GM19324 (cell line): ENCODE measurements at regions not wholly inside any gene's neighbourhood (a gene's known extent, or its start where the extent isn't known, plus 50 kb on each side); places are given as distances from the start of the nearest gene placed in this dataset.
A peak's percentile ranks its signal among the peaks of the same experiment; 100 is the strongest.
"Not testable (repeated sequence)": the region's sequence is repeated elsewhere in the genome, so short reads cannot be mapped to it uniquely, and the experiment has no call there.

Experiments
- ATAC-seq: cut with Tn5 transposase; IDR thresholded peaks from one replicate; pipeline ENCODE4 v1.9.1; 2021; ENCODE audit warnings: mild to moderate bottlenecking, moderate library complexity; ENCODE audit not compliant: unreplicated experiment, low FRiP score

DNA sequence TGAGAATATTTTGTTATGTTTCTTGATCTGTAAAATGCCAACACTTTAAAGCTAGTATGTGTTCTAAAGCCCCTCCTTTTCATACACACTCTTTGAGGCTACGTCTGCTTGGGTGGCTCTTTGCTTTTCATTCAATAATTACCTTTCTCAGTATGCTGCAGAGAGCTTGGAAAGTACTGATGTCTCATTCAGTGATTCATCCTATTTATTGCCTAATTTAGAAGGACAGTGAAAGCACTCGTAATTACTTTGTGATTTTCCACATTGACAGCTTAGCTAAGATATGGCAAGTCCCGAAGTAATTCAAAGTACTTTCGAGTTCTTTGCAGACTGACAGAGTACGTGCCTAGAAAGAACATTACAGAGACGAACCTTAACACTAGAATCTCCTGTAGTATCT, 57.2 kb downstream of the BMP15 start:
- ATAC-seq, result no peak

DNA sequence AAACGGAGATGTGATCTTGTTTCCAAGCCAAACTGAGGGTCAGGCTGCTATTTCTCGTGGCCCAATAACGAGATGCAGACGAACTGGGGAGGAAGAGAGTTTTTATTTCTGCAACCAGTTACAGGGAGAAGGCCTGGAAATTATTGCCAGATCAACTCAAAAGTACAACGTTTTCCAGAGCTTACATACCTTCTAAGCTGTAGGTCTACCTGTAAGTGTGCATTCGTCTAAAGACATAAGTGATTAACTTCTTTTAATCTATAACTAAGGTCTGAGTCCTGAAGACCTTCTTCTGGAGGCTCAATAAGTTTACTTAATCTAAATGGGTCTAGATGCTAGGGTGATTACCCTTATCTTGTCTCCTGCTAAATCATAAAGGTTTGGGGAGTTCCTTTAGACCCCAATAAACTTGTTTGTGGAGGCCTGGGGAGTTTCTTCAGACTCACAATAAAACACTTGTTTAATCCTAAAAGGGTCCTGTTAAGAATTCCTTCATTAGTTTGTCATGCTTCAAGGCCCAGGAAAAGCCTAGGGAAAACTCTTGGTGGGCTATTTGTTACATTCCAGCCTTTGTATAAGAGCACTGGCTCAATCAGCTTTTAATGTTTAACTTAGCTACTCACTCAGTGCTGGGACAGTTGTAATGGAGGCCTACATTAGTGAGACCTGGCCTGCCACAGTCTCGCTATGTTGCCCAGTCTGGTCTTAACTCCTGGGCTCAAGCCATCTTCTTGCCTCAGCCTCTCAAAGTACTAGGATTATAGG, 58.5 kb downstream of the BMP15 start:
- ATAC-seq, result not testable (repeated sequence)

- no peak for ATAC-seq
Measured at GRCh38 chrX:50971395-50971794, 60.9 kb downstream of the BMP15 start.

DNA sequence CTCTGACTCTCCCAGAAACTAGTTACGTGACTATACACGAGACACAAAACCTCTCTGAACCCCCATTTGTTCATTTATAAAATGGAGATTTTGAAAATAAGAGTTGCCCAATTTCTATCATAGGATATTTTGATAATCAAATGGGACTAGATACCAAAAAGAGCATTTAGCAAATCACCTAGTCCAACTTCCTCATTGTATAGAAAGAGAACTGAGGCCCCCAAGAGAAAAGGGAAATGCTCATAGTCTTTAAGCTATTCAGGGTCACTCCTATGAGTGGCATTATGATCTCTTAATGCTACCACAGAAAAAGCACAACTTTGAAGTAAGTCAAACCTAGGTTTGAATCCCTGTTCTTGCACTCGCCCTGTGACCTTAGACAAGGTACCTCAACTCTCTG, 62.7 kb downstream of the BMP15 start:
- no peak for ATAC-seq

- no peak for ATAC-seq
Measured at GRCh38 chrX:50978920-50979682, 68.6 kb downstream of the BMP15 start.

- ATAC-seq, result no peak
Measured at GRCh38 chrX:50980251-50980650, 69.7 kb downstream of the BMP15 start.

DNA sequence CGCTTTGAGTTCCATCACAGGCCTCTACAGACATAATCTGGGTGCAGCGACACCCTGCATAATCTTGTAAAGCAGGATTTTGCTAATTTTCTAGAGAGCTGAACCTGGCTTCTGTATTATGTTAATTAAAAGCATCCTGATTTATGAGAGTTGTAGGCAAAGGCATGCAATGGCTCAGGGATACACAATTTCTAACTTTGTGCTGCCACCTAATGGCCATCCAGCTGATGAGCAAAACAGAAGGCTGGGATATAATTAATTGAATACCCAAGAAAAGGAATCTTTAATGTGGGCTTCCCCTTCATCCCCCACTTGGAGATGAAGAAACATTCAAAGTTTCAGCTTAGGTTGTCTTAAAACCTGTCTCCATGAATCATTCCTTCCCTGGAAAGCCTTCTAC, 78.1 kb downstream of the BMP15 start:
- ATAC-seq, result no peak

DNA sequence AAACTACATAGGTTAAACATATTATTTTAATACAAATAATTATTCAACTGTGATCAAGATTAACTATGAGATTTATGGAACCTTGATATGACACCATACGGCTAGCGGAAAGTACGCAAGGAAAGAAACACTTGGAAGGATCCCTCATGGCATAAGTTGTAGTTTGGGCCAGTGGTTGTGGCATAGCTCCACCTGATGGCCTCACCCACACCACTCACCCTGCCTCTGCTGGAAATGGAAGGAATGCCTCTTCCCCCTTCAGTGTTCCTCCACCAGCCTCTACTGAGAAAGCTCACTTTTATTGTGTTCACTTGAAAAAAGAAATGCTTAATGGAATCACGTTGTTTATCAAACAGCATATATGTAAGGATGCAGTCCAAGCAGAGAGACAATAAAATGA, 86.4 kb downstream of the BMP15 start:
- no peak for ATAC-seq

DNA sequence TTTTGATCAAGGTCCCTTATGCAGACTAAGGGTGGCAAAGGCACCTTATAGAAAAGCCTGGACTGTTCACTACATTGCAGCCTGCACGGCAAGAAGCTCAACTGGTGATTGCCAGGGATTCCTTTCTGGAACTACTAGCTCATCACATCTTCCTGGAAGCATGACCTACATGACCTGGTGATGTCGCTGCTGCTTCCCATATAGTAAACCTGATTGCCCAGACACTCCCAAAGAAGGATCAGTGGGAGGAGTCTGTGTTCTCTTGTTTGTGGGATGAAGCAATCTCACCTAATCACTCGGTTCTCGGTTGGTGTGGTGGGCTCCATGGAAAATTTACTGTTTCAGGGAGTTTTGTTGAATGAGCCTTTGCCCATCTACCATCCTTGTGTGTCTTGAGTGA, 89.8 kb downstream of the BMP15 start:
- ATAC-seq, result not testable (repeated sequence)

DNA sequence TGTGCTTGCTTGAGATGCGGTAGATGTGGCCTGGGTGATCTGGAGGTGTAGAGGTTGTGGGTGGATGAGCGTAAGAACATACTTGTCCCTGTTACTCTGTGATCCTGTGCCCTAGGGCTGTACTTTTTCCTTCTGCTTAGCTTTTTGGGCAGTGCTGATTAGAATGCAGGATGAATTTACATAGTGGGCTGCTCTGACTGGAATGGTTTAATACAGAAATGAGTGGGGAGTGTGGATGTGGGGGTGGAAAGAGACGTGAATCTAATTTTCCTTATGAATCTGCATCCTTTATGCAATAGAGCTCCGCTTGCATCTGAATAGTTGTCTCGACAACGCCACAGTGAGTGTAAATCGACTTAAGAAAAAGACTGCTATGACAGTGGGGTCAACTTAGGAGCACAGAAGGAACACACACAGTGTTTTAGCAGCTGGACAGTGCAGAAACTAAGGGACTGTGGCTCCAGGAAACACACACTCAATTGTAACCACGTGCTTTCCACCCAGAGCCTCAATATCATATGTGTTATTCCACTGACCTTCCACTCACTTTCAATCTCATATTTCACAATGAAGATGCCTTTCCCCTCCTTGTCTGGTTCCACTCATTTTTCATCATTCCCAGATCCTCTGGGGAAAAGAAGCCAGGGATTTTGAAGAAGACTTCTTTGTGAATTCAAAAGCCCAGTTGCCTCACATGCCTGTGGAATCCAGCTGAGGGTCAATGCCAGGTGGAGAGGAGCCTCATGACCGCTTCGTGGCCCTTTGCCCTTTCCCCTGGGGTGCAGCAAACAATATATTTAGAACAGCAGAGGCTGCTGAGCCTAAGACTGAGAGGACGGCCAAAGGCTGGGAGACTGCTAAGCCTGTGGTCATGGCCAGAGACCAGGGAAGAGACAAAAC, 91.4 kb downstream of the BMP15 start:
- not testable (repeated sequence) for ATAC-seq

GRCh38 chrX:51006064-51006463, 95.5 kb downstream of the BMP15 start:
- no peak for ATAC-seq

DNA sequence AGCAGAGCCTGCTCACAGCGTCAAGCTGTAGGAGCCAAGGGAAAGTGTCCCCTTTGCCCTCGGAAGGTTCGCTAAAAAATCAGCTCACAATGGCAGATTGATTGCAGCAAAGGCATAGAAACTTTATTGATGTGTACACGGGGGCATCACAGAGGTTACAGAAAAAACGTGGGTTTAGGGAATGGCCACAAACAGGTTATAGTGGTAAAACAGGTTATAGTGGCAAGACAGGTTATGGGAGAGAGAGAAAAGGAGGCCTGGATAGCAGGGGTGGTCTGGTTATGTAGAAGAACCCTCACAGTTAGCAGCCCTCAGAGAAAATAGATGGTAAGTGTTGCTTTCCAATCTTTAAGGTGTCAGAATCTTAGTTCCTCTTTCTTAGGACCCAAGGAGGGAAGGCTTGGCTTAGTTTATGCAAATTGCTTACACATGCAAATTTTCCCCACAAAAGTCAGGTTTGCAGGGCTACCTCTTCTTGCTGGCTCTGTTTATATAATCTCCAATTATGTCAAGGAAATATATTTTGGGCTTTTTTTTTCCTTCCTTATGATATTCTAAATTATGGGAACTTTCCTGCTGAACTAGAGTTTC, 113.7 kb downstream of the BMP15 start:
- ATAC-seq, result peak; percentile 80

GRCh38 chrX:51026862-51027261, 116.3 kb downstream of the BMP15 start:
- no peak for ATAC-seq

GRCh38 chrX:51035746-51036145, 125.2 kb downstream of the BMP15 start:
- ATAC-seq, result no peak

DNA sequence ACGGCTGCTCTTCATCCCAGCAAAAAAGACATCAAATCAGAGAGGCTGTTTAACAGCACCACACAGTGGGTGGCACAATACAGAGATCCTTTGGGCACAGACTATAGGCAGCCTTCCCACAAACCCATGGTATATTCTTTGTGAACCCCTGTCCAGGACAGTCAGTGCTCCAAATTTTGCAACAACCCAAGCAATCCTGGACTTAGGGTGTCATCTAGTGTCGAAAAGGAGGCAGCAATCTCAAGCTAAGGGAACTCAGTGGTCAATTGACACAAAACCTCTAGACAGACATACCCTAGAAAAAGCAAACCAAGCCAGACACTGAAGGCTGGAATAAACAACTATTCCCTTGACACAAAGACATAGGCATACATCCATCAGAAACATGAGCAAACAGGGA, 137.4 kb downstream of the BMP15 start:
- no peak for ATAC-seq

GRCh38 chrX:51053741-51054140, 143.2 kb downstream of the BMP15 start:
- ATAC-seq, result no peak

DNA sequence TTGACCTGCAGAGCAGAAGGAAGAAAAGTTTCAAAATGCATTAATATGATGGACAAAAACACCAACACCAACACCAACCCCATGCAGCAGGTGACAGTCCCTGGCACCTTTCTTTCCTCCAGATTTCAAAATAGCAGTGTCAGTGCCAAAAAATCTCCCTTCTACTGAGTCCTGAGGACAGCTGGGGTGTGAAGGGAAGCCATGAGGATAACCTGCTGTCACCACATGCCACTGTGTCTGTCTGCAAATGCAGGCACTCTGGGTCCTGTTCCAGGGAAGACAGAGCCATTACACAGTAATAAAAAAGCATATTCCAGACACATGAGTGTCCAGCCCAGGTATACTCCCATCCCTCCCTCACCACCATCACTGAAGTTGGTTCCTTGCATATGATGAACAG, 187.5 kb downstream of the BMP15 start:
- ATAC-seq, result no peak

- not testable (repeated sequence) for ATAC-seq
Measured at GRCh38 chrX:51119058-51119926, 208.8 kb downstream of the BMP15 start.

GRCh38 chrX:51125743-51126142, 206.9 kb upstream of the NUDT10 start:
- not testable (repeated sequence) for ATAC-seq
